HEK293 (cell line): ENCODE measurements at regions not wholly inside any gene's neighbourhood (a gene's known extent, or its start where the extent isn't known, plus 50 kb on each side); places are given as distances from the start of the nearest gene placed in this dataset.

Source experiments
- CTCF ChIA-PET: fragments of 350-600 bp; formaldehyde crosslinking; extraction: SDS; loops from one replicate; lab custom pipeline; 2021; ENCODE audit warnings: antibody characterized with exemption; lab: Yijun Ruan, JAX
- POLR2A ChIA-PET: fragments of 300-600 bp; formaldehyde crosslinking; extraction: SDS; loops from one replicate; lab custom pipeline; 2020; ENCODE audit warnings: antibody characterized with exemption, inconsistent platforms; lab: Yijun Ruan, JAX
- H3K27ac ChIP-seq: fragments of 200-500 bp; sonication (Bioruptor generic); 2 replicates; pipeline ENCODE4 v1.5.1; 2014; ENCODE audit warnings: low read depth, low read length, control low read depth, inconsistent platforms; ENCODE audit errors: extremely low read depth
- H3K36me3 ChIP-seq, 2 experiments: fragments of 200-500 bp in 1 of 2; sonication (Bioruptor generic) in 1 of 2; 1 replicate in 1 of 2; 2 replicates in 1 of 2; pipeline ENCODE4 v1.5.1; 2014 to 2017; ENCODE audit warnings: inconsistent platforms in 2 of 2, low read length in 2 of 2; ENCODE audit not compliant: control insufficient read depth in 2 of 2, insufficient read depth in 1 of 2
- H3K4me1 ChIP-seq: fragments of 200-500 bp; sonication (Bioruptor generic); 2 replicates; pipeline ENCODE4 v1.5.1; 2014; ENCODE audit warnings: mild to moderate bottlenecking, low read length, inconsistent platforms; ENCODE audit not compliant: control insufficient read depth, insufficient read depth
- H3K4me3 ChIP-seq: 2 replicates; pipeline ENCODE4 v1.5.1; 2011; ENCODE audit warnings: low read depth, mild to moderate bottlenecking, control low read depth, low read length, moderate library complexity
- H3K9me3 ChIP-seq: fragments of 200-500 bp; sonication (Bioruptor generic); 2 replicates; pipeline ENCODE4 v1.5.1; 2014; ENCODE audit warnings: low read depth, low read length, inconsistent platforms; ENCODE audit not compliant: control insufficient read depth, insufficient read depth
- GLI4 ChIP-seq: fragments of 450-650 bp; formaldehyde crosslinking; IDR thresholded peaks from 2 replicates; pipeline ENCODE4 v1.5.1; 2016; ENCODE audit warnings: missing biosample characterization, missing genetic modification characterization
- IKZF3 ChIP-seq: fragments of 450-650 bp; IDR thresholded peaks from 2 replicates; pipeline ENCODE4 v1.5.0; 2018; ENCODE audit warnings: missing biosample characterization, mild to moderate bottlenecking, missing genetic modification characterization, moderate library complexity
- KLF8 ChIP-seq: fragments of 450-650 bp; formaldehyde crosslinking; IDR thresholded peaks from 2 replicates; pipeline ENCODE4 v1.5.1; 2016; ENCODE audit warnings: missing biosample characterization, missing genetic modification characterization
- PRDM1 ChIP-seq: fragments of 450-650 bp; formaldehyde crosslinking; IDR thresholded peaks from 2 replicates; pipeline ENCODE4; 2016; ENCODE audit warnings: missing biosample characterization, missing genetic modification characterization
- RBAK ChIP-seq: fragments of 450-650 bp; formaldehyde crosslinking; IDR thresholded peaks from 2 replicates; pipeline ENCODE4 v1.5.1; 2016; ENCODE audit warnings: missing biosample characterization, missing genetic modification characterization
- SETDB1 ChIP-seq: IDR thresholded peaks from one replicate; pipeline ENCODE4 v1.6.1; 2017; ENCODE audit warnings: mild to moderate bottlenecking, low read length, moderate library complexity, mixed read lengths; ENCODE audit not compliant: insufficient read length
- SP2 ChIP-seq: fragments of 450-650 bp; formaldehyde crosslinking; IDR thresholded peaks from 2 replicates; pipeline ENCODE4 v1.5.1; 2016; ENCODE audit warnings: missing biosample characterization, missing genetic modification characterization
- ZBTB26 ChIP-seq: fragments of 450-650 bp; formaldehyde crosslinking; optimal IDR thresholded peaks from 2 replicates; pipeline ENCODE3; 2016; ENCODE audit warnings: missing biosample characterization, mild to moderate bottlenecking, missing genetic modification characterization
- ZBTB44 ChIP-seq: fragments of 450-650 bp; IDR thresholded peaks from 2 replicates; pipeline ENCODE4 v1.5.1; 2018; ENCODE audit warnings: missing biosample characterization, mild to moderate bottlenecking, missing genetic modification characterization
- ZFHX2 ChIP-seq: fragments of 450-650 bp; formaldehyde crosslinking; conservative IDR thresholded peaks from 2 replicates; pipeline ENCODE4 v1.5.1; 2016; ENCODE audit warnings: missing biosample characterization, missing genetic modification characterization
- ZNF10 ChIP-seq: fragments of 450-650 bp; formaldehyde crosslinking; IDR thresholded peaks from 2 replicates; pipeline ENCODE4 v1.5.1; 2017; ENCODE audit warnings: missing biosample characterization, missing genetic modification characterization
- ZNF184 ChIP-seq: fragments of 450-650 bp; IDR thresholded peaks from 2 replicates; pipeline ENCODE4 v1.5.1; 2018; ENCODE audit warnings: missing biosample characterization, mild to moderate bottlenecking, missing genetic modification characterization
- ZNF280C ChIP-seq: fragments of 450-650 bp; formaldehyde crosslinking; IDR thresholded peaks from 2 replicates; pipeline ENCODE4 v1.5.1; 2016; ENCODE audit warnings: missing biosample characterization, missing genetic modification characterization
- ZNF280D ChIP-seq: fragments of 450-650 bp; formaldehyde crosslinking; IDR thresholded peaks from 2 replicates; pipeline ENCODE4 v1.5.1; 2016; ENCODE audit warnings: missing biosample characterization, missing genetic modification characterization
- ZNF37A ChIP-seq: fragments of 450-650 bp; IDR thresholded peaks from 2 replicates; pipeline ENCODE4 v1.5.1; 2018; ENCODE audit warnings: missing biosample characterization, missing genetic modification characterization
- ZNF404 ChIP-seq: fragments of 450-650 bp; formaldehyde crosslinking; IDR thresholded peaks from 2 replicates; pipeline ENCODE4 v1.5.1; 2017; ENCODE audit warnings: missing biosample characterization, missing genetic modification characterization
- ZNF433 ChIP-seq: fragments of 450-650 bp; formaldehyde crosslinking; IDR thresholded peaks from 2 replicates; pipeline ENCODE4 v1.5.1; 2016; ENCODE audit warnings: missing biosample characterization, missing genetic modification characterization, low read depth
- ZNF529 ChIP-seq: fragments of 450-650 bp; formaldehyde crosslinking; IDR thresholded peaks from 2 replicates; pipeline ENCODE4 v1.5.1; 2017; ENCODE audit warnings: missing genetic modification characterization, missing biosample characterization; ENCODE audit not compliant: insufficient replicate concordance
- ZNF530 ChIP-seq: fragments of 450-650 bp; formaldehyde crosslinking; IDR thresholded peaks from 2 replicates; pipeline ENCODE4 v1.5.1; 2016; ENCODE audit warnings: low read depth, missing biosample characterization, missing genetic modification characterization
- ZNF664 ChIP-seq: fragments of 450-650 bp; formaldehyde crosslinking; IDR thresholded peaks from 2 replicates; pipeline ENCODE4 v1.5.1; 2016; ENCODE audit warnings: missing biosample characterization, missing genetic modification characterization
- ZNF777 ChIP-seq: fragments of 450-650 bp; formaldehyde crosslinking; IDR thresholded peaks from 2 replicates; pipeline ENCODE4 v1.5.1; 2017; ENCODE audit warnings: missing biosample characterization, missing genetic modification characterization, borderline replicate concordance
- ZNF837 ChIP-seq: fragments of 450-650 bp; formaldehyde crosslinking; IDR thresholded peaks from 2 replicates; pipeline ENCODE4 v1.5.1; 2016; ENCODE audit warnings: missing biosample characterization, missing genetic modification characterization
- TF ChIP-seq, protein P1 (sequence below): fragments of 450-650 bp; formaldehyde crosslinking; IDR thresholded peaks from 2 replicates; pipeline ENCODE4 v1.5.1; 2016; ENCODE audit warnings: missing biosample characterization, missing genetic modification characterization

GRCh38 chr2:59786684-59787083 is 766.8 kb downstream of the BCL11A start:
- H3K4me3 ChIP-seq: no peak overlapping the region
- no peak for TF ChIP-seq ZNF530
- TF ChIP-seq IKZF3 (tag by site-specific recombination): no peak
- TF ChIP-seq ZNF37A: no peak
- no peak for TF ChIP-seq ZNF837
- no peak for TF ChIP-seq GLI4 (tag by site-specific recombination)
- no peak for TF ChIP-seq ZNF529 (tag by site-specific recombination)
- no peak for TF ChIP-seq ZNF664 (tag by site-specific recombination)
- TF ChIP-seq ZNF280D (tag by site-specific recombination): no peak
- TF ChIP-seq, all 188 proteins: peak for 0
- Histone ChIP-seq H3K9me3 (no peaks in the 10 kb centered on the region), H3K4me1 (no peaks in the 10 kb centered on the region), H3K36me3 (no peaks in the 10 kb centered on the region), H3K27ac (no peak overlapping the region)
- CTCF ChIA-PET: interaction anchor here (0.7 to 1.2 kb wide), 2 partner anchors 22 to 827 kb away, joined by 3 to 4 read pairs; no protein-coding TSS in a partner anchor
- POLR2A ChIA-PET: no interaction called here

GRCh38 chr2:59779571-59779970 is 773.9 kb downstream of the BCL11A start:
- POLR2A ChIA-PET: no interaction called here
- no peaks in the 10 kb centered on the region for H3K4me1 ChIP-seq
- CTCF ChIA-PET: interaction anchor here (0.7 kb wide), 1 partner anchor 969 kb away, joined by 4 read pairs; no protein-coding TSS in a partner anchor
- TF ChIP-seq ZBTB44 (tag by site-specific recombination): no peak
- no peak for TF ChIP-seq ZFHX2
- no peak for TF ChIP-seq ZNF777 (tag by site-specific recombination)
- no peak for TF ChIP-seq RBAK (tag by site-specific recombination)
- TF ChIP-seq ZNF184 (tag by site-specific recombination): no peak
- TF ChIP-seq SP2: no peak
- no peak for TF ChIP-seq ZNF10
- TF ChIP-seq KLF8 (tag by site-specific recombination): no peak
- TF ChIP-seq ZBTB26 (tag by site-specific recombination): no peak
- no peak for TF ChIP-seq GLI4 (tag by site-specific recombination)
- TF ChIP-seq ZNF433 (tag by site-specific recombination): no peak
- no peak for TF ChIP-seq ZNF530
- TF ChIP-seq ZNF280C (tag by site-specific recombination): no peak
- TF ChIP-seq ZNF280D (tag by site-specific recombination): no peak
- no peak for TF ChIP-seq ZNF404 (tag by site-specific recombination)
- TF ChIP-seq, protein P1, sequence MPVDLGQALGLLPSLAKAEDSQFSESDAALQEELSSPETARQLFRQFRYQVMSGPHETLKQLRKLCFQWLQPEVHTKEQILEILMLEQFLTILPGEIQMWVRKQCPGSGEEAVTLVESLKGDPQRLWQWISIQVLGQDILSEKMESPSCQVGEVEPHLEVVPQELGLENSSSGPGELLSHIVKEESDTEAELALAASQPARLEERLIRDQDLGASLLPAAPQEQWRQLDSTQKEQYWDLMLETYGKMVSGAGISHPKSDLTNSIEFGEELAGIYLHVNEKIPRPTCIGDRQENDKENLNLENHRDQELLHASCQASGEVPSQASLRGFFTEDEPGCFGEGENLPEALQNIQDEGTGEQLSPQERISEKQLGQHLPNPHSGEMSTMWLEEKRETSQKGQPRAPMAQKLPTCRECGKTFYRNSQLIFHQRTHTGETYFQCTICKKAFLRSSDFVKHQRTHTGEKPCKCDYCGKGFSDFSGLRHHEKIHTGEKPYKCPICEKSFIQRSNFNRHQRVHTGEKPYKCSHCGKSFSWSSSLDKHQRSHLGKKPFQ: no peak
- TF ChIP-seq SETDB1: no peak
- no peak for TF ChIP-seq PRDM1 (tag by site-specific recombination)

More at GRCh38 chr2:59779571-59779970, 773.9 kb downstream of the BCL11A start:
- Histone ChIP-seq H3K9me3 (no peaks in the 10 kb centered on the region), H3K27ac (no peak overlapping the region), H3K4me3 (no peak overlapping the region), H3K36me3 (no peaks in the 10 kb centered on the region)
